ENCODE measurements at regions not wholly inside any gene's neighbourhood (a gene's known extent, or its start where the extent isn't known, plus 50 kb on each side); places are given as distances from the start of the nearest gene placed in this dataset.
"Not testable (repeated sequence)": the region's sequence is repeated elsewhere in the genome, so short reads cannot be mapped to it uniquely, and the experiment has no call there.

GRCh38 chr13:65460136-65460535, 1770.0 kb downstream of the PCDH9 start:
- DNase-seq (ENCODE audit: low read depth in 4 of 4, low spot score in 3 of 4) = no peak

GRCh38 chr13:65456150-65456912, 1773.8 kb downstream of the PCDH9 start:
- DNase-seq (ENCODE audit: low read depth in 4 of 4, low spot score in 3 of 4) = no peak

- DNase-seq (ENCODE audit: low read depth in 4 of 4, low spot score in 3 of 4) = no peak
These were observed 1775.7 kb downstream of the PCDH9 start for GRCh38 chr13:65454403-65454802.

- no peak for DNase-seq (ENCODE audit: low read depth in 4 of 4, low spot score in 3 of 4)
These were observed 1776.2 kb downstream of the PCDH9 start for GRCh38 chr13:65453982-65454381.

- DNase-seq (ENCODE audit: low read depth in 4 of 4, low spot score in 3 of 4) = no peak
These were observed 1784.8 kb downstream of the PCDH9 start for GRCh38 chr13:65445340-65445739.

- DNase-seq (ENCODE audit: low read depth in 4 of 4, low spot score in 3 of 4) = no peak
These were observed 1794.5 kb downstream of the PCDH9 start for GRCh38 chr13:65435590-65435989.

GRCh38 chr13:65417953-65418352, 1812.2 kb downstream of the PCDH9 start:
- DNase-seq (ENCODE audit: low read depth in 4 of 4, low spot score in 3 of 4) = no peak

- no peak for DNase-seq (ENCODE audit: low read depth in 4 of 4, low spot score in 3 of 4)
These were observed 1813.4 kb downstream of the PCDH9 start for GRCh38 chr13:65416784-65417183.

GRCh38 chr13:65414187-65414586, 1815.9 kb downstream of the PCDH9 start:
- DNase-seq (ENCODE audit: low read depth in 4 of 4, low spot score in 3 of 4) = no peak

GRCh38 chr13:65411521-65411920, 1818.6 kb downstream of the PCDH9 start:
- no peak for DNase-seq (ENCODE audit: low read depth in 4 of 4, low spot score in 3 of 4)

- DNase-seq (ENCODE audit: low read depth in 4 of 4, low spot score in 3 of 4) = no peak
These were observed 1819.3 kb downstream of the PCDH9 start for GRCh38 chr13:65410791-65411190.

- DNase-seq (ENCODE audit: low read depth in 4 of 4, low spot score in 3 of 4) = no peak
These were observed 1828.8 kb downstream of the PCDH9 start for GRCh38 chr13:65401315-65401714.

- no peak for DNase-seq (ENCODE audit: low read depth in 4 of 4, low spot score in 3 of 4)
These were observed 1829.4 kb downstream of the PCDH9 start for GRCh38 chr13:65400702-65401101.

- no peak for DNase-seq (ENCODE audit: low read depth in 4 of 4, low spot score in 3 of 4)
These were observed 1842.3 kb downstream of the PCDH9 start for GRCh38 chr13:65387743-65388347.

- no peak for DNase-seq (ENCODE audit: low read depth in 4 of 4, low spot score in 3 of 4)
These were observed 1851.1 kb downstream of the PCDH9 start for GRCh38 chr13:65378943-65379519.

- DNase-seq (ENCODE audit: low read depth in 4 of 4, low spot score in 3 of 4) = no peak
These were observed 1851.7 kb downstream of the PCDH9 start for GRCh38 chr13:65378484-65378883.

GRCh38 chr13:65368832-65369231, 1861.3 kb downstream of the PCDH9 start:
- no peak for DNase-seq (ENCODE audit: low read depth in 4 of 4, low spot score in 3 of 4)

- DNase-seq (ENCODE audit: low read depth in 4 of 4, low spot score in 3 of 4) = no peak
These were observed 1876.2 kb downstream of the PCDH9 start for GRCh38 chr13:65353951-65354350.

GRCh38 chr13:65353150-65353549, 1877.0 kb downstream of the PCDH9 start:
- not testable (repeated sequence) for DNase-seq (ENCODE audit: low read depth in 4 of 4, low spot score in 3 of 4)

GRCh38 chr13:65347420-65348030, 1882.6 kb downstream of the PCDH9 start:
- no peak for DNase-seq (ENCODE audit: low read depth in 4 of 4, low spot score in 3 of 4)

GRCh38 chr13:65343898-65344663, 1886.1 kb downstream of the PCDH9 start:
- DNase-seq (ENCODE audit: low read depth in 4 of 4, low spot score in 3 of 4) = no peak

Measured in right renal pelvis (tissue), 4 donors.